ENCODE measurements at regions not wholly inside any gene's neighbourhood (a gene's known extent, or its start where the extent isn't known, plus 50 kb on each side); places are given as distances from the start of the nearest gene placed in this dataset.
A peak's percentile ranks its signal among the peaks of the same experiment; 100 is the strongest.

GRCh38 chr2:226079671-226080181 lies 680.2 kb downstream of the NYAP2 start:
- peak; percentile 47 for DNase-seq (ENCODE audit: low spot score)

GRCh38 chr2:226079196-226079595 lies 679.7 kb downstream of the NYAP2 start:
- DNase-seq (ENCODE audit: low spot score) = peak; percentile 15

GRCh38 chr2:226078666-226079065 lies 679.2 kb downstream of the NYAP2 start:
- no peak for DNase-seq (ENCODE audit: low spot score)

- DNase-seq (ENCODE audit: low spot score) = no peak
Observed at GRCh38 chr2:226077841-226078240, 678.3 kb downstream of the NYAP2 start.

GRCh38 chr2:226077031-226077430 lies 677.5 kb downstream of the NYAP2 start:
- peak; percentile 6 for DNase-seq (ENCODE audit: low spot score)

- DNase-seq (ENCODE audit: low spot score) = no peak
Observed at GRCh38 chr2:226076529-226076928, 677.0 kb downstream of the NYAP2 start.

GRCh38 chr2:226074391-226074790 lies 674.9 kb downstream of the NYAP2 start:
- DNase-seq (ENCODE audit: low spot score) = no peak

GRCh38 chr2:226073496-226074160 lies 674.1 kb downstream of the NYAP2 start:
- no peak for DNase-seq (ENCODE audit: low spot score)

- DNase-seq (ENCODE audit: low spot score) = no peak
Observed at GRCh38 chr2:226066873-226067272, 667.4 kb downstream of the NYAP2 start.

- DNase-seq (ENCODE audit: low spot score) = no peak
Observed at GRCh38 chr2:226066391-226066790, 666.9 kb downstream of the NYAP2 start.

- no peak for DNase-seq (ENCODE audit: low spot score)
Observed at GRCh38 chr2:226064932-226065570, 665.5 kb downstream of the NYAP2 start.

GRCh38 chr2:226063704-226064440 lies 664.4 kb downstream of the NYAP2 start:
- peak; percentile 66 for DNase-seq (ENCODE audit: low spot score)

GRCh38 chr2:226059961-226060627 lies 660.6 kb downstream of the NYAP2 start:
- DNase-seq (ENCODE audit: low spot score) = no peak

GRCh38 chr2:226057914-226058313 lies 658.4 kb downstream of the NYAP2 start:
- no peak for DNase-seq (ENCODE audit: low spot score)

GRCh38 chr2:226057365-226057764 lies 657.9 kb downstream of the NYAP2 start:
- no peak for DNase-seq (ENCODE audit: low spot score)

- DNase-seq (ENCODE audit: low spot score) = no peak
Observed at GRCh38 chr2:226052772-226053416, 653.4 kb downstream of the NYAP2 start.

GRCh38 chr2:226050822-226051221 lies 651.3 kb downstream of the NYAP2 start:
- DNase-seq (ENCODE audit: low spot score) = no peak

- peak; percentile 17 for DNase-seq (ENCODE audit: low spot score)
Observed at GRCh38 chr2:226048611-226049010, 649.1 kb downstream of the NYAP2 start.

GRCh38 chr2:226045080-226045479 lies 645.6 kb downstream of the NYAP2 start:
- no peak for DNase-seq (ENCODE audit: low spot score)

GRCh38 chr2:226040344-226040900 lies 640.9 kb downstream of the NYAP2 start:
- no peak for DNase-seq (ENCODE audit: low spot score)

- DNase-seq (ENCODE audit: low spot score) = no peak
Observed at GRCh38 chr2:226037526-226037925, 638.0 kb downstream of the NYAP2 start.

Data from AG08395 (cell line).